Neuronal stem cell (in vitro differentiated cells): ENCODE measurements at regions not wholly inside any gene's neighbourhood (a gene's known extent, or its start where the extent isn't known, plus 50 kb on each side); places are given as distances from the start of the nearest gene placed in this dataset.
A peak's percentile ranks its signal among the peaks of the same experiment; 100 is the strongest.

Experiments
- DNase-seq: peaks from one replicate; pipeline ENCODE4 v3.0.0-alpha.2; 2013; ENCODE audit warnings: low spot score
- H2AFZ ChIP-seq: one replicate; pipeline ENCODE4 v1.6.1; 2013; ENCODE audit warnings: mild to moderate bottlenecking, low read length, inconsistent platforms
- H2AK5ac ChIP-seq: 2 replicates; pipeline ENCODE4 v1.6.1; 2013; ENCODE audit warnings: low read depth, mild to moderate bottlenecking, inconsistent platforms, low read length, moderate library complexity, mixed read lengths
- H2BK120ac ChIP-seq: 2 replicates; pipeline ENCODE4 v1.6.1; 2013; ENCODE audit warnings: low read depth, mild to moderate bottlenecking, inconsistent platforms, low read length, moderate library complexity, mixed read lengths
- H2BK12ac ChIP-seq: one replicate; pipeline ENCODE4 v1.6.1; 2013; ENCODE audit warnings: low read length, inconsistent platforms
- H2BK15ac ChIP-seq: 2 replicates; pipeline ENCODE4 v1.6.1; 2013; ENCODE audit warnings: mild to moderate bottlenecking, low read length, inconsistent platforms, mixed read lengths
- H2BK5ac ChIP-seq: one replicate; pipeline ENCODE4 v1.6.1; 2013; ENCODE audit warnings: inconsistent platforms, mild to moderate bottlenecking, low read length, moderate library complexity
- H3K14ac ChIP-seq: one replicate; pipeline ENCODE4 v1.6.1; 2013; ENCODE audit warnings: low read length, inconsistent platforms
- H3K18ac ChIP-seq: 2 replicates; pipeline ENCODE4 v1.6.1; 2013; ENCODE audit warnings: low read length, inconsistent platforms
- H3K23ac ChIP-seq: 2 replicates; pipeline ENCODE4 v1.6.1; 2013; ENCODE audit warnings: low read depth, mild to moderate bottlenecking, mixed read lengths, low read length, inconsistent platforms; ENCODE audit not compliant: poor library complexity
- H3K27ac ChIP-seq: replicated peaks from 3 replicates; pipeline ENCODE4 v1.5.1; 2013; ENCODE audit warnings: low read length, inconsistent platforms
- H3K27me3 ChIP-seq, 3 experiments: 2 replicates each; pipeline ENCODE4 v1.6.1; 2013; ENCODE audit warnings: low read length in 3 of 3, mild to moderate bottlenecking in 2 of 3, inconsistent platforms in 1 of 3, low read depth in 1 of 3, mixed read lengths in 1 of 3, moderate library complexity in 1 of 3; ENCODE audit not compliant: control insufficient read depth in 3 of 3, insufficient read depth in 3 of 3
- H3K36me3 ChIP-seq, 2 donors: replicated peaks in 1 of 2; 2 replicates each; pipeline ENCODE4 v1.6.1; 2013; ENCODE audit warnings: low read length in 2 of 2; ENCODE audit not compliant: control insufficient read depth in 2 of 2, insufficient read depth in 2 of 2
- H3K4ac ChIP-seq: 2 replicates; pipeline ENCODE4 v1.6.1; 2013; ENCODE audit warnings: inconsistent platforms, mild to moderate bottlenecking, low read length, moderate library complexity
- H3K4me1 ChIP-seq, 2 donors: 1 replicate in 1 of 2; 2 replicates in 1 of 2; pipeline ENCODE4 v1.6.1; 2013; ENCODE audit warnings: low read length in 2 of 2, low read depth in 1 of 2; ENCODE audit not compliant: control insufficient read depth in 2 of 2, insufficient read depth in 1 of 2
- H3K4me2 ChIP-seq: one replicate; pipeline ENCODE4 v1.6.1; 2013; ENCODE audit warnings: mild to moderate bottlenecking, low read length, inconsistent platforms; ENCODE audit not compliant: insufficient read depth, poor library complexity, severe bottlenecking
- H3K4me3 ChIP-seq, 2 donors: 2 replicates each; pipeline ENCODE4 v1.5.1; 2013; ENCODE audit warnings: low read length in 2 of 2, mild to moderate bottlenecking in 2 of 2, inconsistent platforms in 1 of 2, moderate library complexity in 1 of 2
- H3K79me1 ChIP-seq: one replicate; pipeline ENCODE4 v1.6.1; 2013; ENCODE audit warnings: low read depth, mild to moderate bottlenecking, inconsistent platforms, low read length, moderate library complexity
- H3K9ac ChIP-seq: one replicate; pipeline ENCODE4 v1.6.1; 2013; ENCODE audit warnings: mild to moderate bottlenecking, low read depth, low read length, inconsistent platforms; ENCODE audit not compliant: poor library complexity
- H3K9me3 ChIP-seq, 2 donors: replicated peaks in 1 of 2; 2 replicates each; pipeline versions ENCODE3 to v1.6.1; 2013; ENCODE audit warnings: low read length in 2 of 2, mild to moderate bottlenecking in 2 of 2, inconsistent platforms in 1 of 2, low read depth in 1 of 2, mixed read lengths in 1 of 2, moderate library complexity in 1 of 2; ENCODE audit not compliant: control insufficient read depth in 2 of 2, insufficient read depth in 1 of 2
- H4K8ac ChIP-seq: one replicate; pipeline ENCODE4 v1.6.1; 2013; ENCODE audit warnings: low read depth, mild to moderate bottlenecking, inconsistent platforms, low read length, moderate library complexity
- H4K91ac ChIP-seq: one replicate; pipeline ENCODE4 v1.6.1; 2013; ENCODE audit warnings: low read length, low read depth, mild to moderate bottlenecking, inconsistent platforms; ENCODE audit not compliant: poor library complexity
- WGBS, 2 donors: extraction: QIAGEN DNeasy Blood & Tissue Kit; methylation state at CpG; one replicate each; pipeline ENCODE4 v1.1.7; 2013; ENCODE audit warnings: missing lambda C conversion rate in 2 of 2, mixed read lengths in 1 of 2; ENCODE audit not compliant: insufficient read length in 2 of 2, insufficient replicate concordance in 1 of 2; ENCODE audit errors: extremely low coverage in 2 of 2; 5-methylcytosine and 5-hydroxymethylcytosine counted together

GRCh38 chr12:13538136-13538535 is 341.6 kb downstream of the EMP1 start:
- H2BK120ac ChIP-seq, result no peak overlapping the region
- H3K4me3 ChIP-seq, result no peak overlapping the region
- WGBS, 2 donors, result no CpG with 5 or more reads among the region's 3 CpGs
- H2BK12ac ChIP-seq, result no peak overlapping the region
- no peak overlapping the region for H3K27ac ChIP-seq
- no peaks in the 10 kb centered on the region for H3K36me3 ChIP-seq
- H2AFZ ChIP-seq, result no peak overlapping the region
- no peak overlapping the region for H3K4me2 ChIP-seq
- H3K23ac ChIP-seq, result no peak overlapping the region
- peak overlapping the region; percentile 30 for H2AK5ac ChIP-seq
- H3K14ac ChIP-seq, result no peak overlapping the region
- H4K8ac ChIP-seq, result no peak overlapping the region
- peaks cover 5 to 10% of the 10 kb centered on the region in 2 donors for H3K4me1 ChIP-seq
- H3K18ac ChIP-seq, result no peak overlapping the region
- H4K91ac ChIP-seq, result no peak overlapping the region
- no peak for DNase-seq
- no peak overlapping the region for H3K4ac ChIP-seq
- no peaks in the 10 kb centered on the region for H3K79me1 ChIP-seq
- H2BK15ac ChIP-seq, result no peak overlapping the region
- no peaks in the 10 kb centered on the region for H3K9me3 ChIP-seq
- H2BK5ac ChIP-seq, result no peak overlapping the region
- no peaks in the 10 kb centered on the region for H3K27me3 ChIP-seq
- no peak overlapping the region for H3K9ac ChIP-seq

DNA sequence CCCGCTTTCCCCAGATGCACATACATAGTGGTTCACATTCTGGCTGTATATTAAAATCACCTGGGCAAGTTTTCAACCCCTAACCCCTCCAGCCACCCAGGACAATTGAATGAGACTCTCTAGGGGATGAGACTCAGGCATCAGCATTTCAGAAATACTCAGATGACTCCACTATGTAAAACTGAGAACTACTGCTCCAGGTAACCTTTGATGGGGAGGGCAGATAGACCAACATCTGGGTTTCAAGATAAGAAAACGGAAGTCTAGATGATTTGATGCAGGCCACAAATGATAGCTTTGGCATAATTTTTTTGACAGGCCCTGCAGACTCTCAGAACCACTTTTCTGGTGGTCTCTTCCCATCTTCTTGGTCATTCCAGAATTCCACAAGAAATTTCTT is 341.1 kb downstream of the EMP1 start:
- H3K9me3 ChIP-seq, result no peaks in the 10 kb centered on the region
- no peak overlapping the region for H2AK5ac ChIP-seq
- H2BK12ac ChIP-seq, result no peak overlapping the region
- DNase-seq, result no peak
- WGBS, 2 donors, result no CpG with 5 or more reads among the region's 2 CpGs
- H3K4me1 ChIP-seq, result peaks cover 5 to 10% of the 10 kb centered on the region in 2 donors
- H2BK5ac ChIP-seq, result no peak overlapping the region
- H2BK15ac ChIP-seq, result no peak overlapping the region
- no peak overlapping the region for H3K4me3 ChIP-seq
- H2BK120ac ChIP-seq, result no peak overlapping the region
- no peak overlapping the region for H3K23ac ChIP-seq
- no peaks in the 10 kb centered on the region for H3K79me1 ChIP-seq
- no peak overlapping the region for H3K14ac ChIP-seq
- H4K8ac ChIP-seq, result no peak overlapping the region
- H3K27me3 ChIP-seq, result no peaks in the 10 kb centered on the region
- H3K18ac ChIP-seq, result no peak overlapping the region
- H3K27ac ChIP-seq, result no peak overlapping the region
- no peak overlapping the region for H2AFZ ChIP-seq
- no peak overlapping the region for H3K4ac ChIP-seq
- no peak overlapping the region for H3K4me2 ChIP-seq
- H4K91ac ChIP-seq, result no peak overlapping the region
- no peak overlapping the region for H3K9ac ChIP-seq
- no peaks in the 10 kb centered on the region for H3K36me3 ChIP-seq

DNA sequence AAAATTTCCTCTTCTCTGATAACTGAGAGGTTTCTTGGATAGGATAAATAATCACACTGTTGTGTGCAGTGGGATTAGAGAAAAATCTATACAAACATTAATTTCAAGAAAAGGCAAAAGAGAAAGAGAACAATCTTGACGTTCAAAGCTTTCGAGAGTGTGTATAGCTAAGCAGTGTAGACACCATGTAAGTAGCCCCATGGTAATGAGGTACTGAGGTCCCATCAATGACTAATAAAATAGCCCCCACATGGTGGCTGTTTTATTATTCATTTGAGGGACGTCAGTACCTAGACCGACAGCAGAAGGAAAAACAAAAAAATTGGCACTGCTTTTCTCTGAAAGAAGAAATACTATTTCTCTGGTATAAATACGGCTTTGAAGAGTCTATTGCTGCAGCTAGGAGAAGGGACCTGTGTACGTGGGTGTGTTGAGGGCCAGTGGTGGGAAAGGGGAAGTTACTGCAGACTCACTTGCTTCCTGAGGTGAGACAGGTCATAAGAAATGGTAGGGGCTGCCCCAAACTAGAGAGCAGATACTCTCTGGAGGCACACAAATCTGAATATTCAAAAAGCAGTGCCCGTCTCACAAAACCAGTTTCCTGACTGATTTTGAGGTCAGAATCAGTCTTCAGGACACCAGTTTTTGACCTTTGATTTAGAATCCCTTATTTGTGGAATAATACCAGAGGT is 339.8 kb downstream of the EMP1 start:
- Histone ChIP-seq H3K18ac (no peak overlapping the region), H3K27me3 (no peaks in the 10 kb centered on the region), H2BK5ac (no peak overlapping the region), H3K9me3 (no peaks in the 10 kb centered on the region), H2AFZ (no peak overlapping the region), H3K4me1 (peaks cover 5 to 8% of the 10 kb centered on the region in 2 donors), H4K8ac (no peak overlapping the region), H3K27ac (no peak overlapping the region), H3K9ac (no peak overlapping the region), H3K4me2 (no peak overlapping the region), H3K4me3 (no peak overlapping the region), H2BK12ac (no peak overlapping the region), H3K14ac (no peak overlapping the region), H3K36me3 (no peaks in the 10 kb centered on the region), H2BK120ac (no peak overlapping the region), H3K23ac (no peak overlapping the region), H2BK15ac (no peak overlapping the region), H3K79me1 (no peaks in the 10 kb centered on the region), H4K91ac (no peak overlapping the region), H3K4ac (no peak overlapping the region), H2AK5ac (no peak overlapping the region)
- DNase-seq, result no peak
- no CpG with 5 or more reads among the region's 7 CpGs for WGBS, 2 donors

- H4K91ac ChIP-seq, result no peak overlapping the region
- peaks cover 5 to 7% of the 10 kb centered on the region in 2 donors for H3K4me1 ChIP-seq
- H4K8ac ChIP-seq, result no peak overlapping the region
- H2BK15ac ChIP-seq, result no peak overlapping the region
- no peak overlapping the region for H3K27ac ChIP-seq
- H3K4ac ChIP-seq, result no peak overlapping the region
- DNase-seq, result peak; percentile 90
- no peak overlapping the region for H3K14ac ChIP-seq
- H3K4me2 ChIP-seq, result peak overlapping the region; percentile 37
- no peak overlapping the region for H2AK5ac ChIP-seq
- H3K79me1 ChIP-seq, result no peaks in the 10 kb centered on the region
- no peak overlapping the region for H2BK5ac ChIP-seq
- no CpG with 5 or more reads among the region's 8 CpGs for WGBS, 2 donors
- H3K27me3 ChIP-seq, result no peaks in the 10 kb centered on the region
- peak overlapping the region; percentile 80 for H3K18ac ChIP-seq
- H2AFZ ChIP-seq, result peak overlapping the region; percentile 95
- H3K36me3 ChIP-seq, result no peaks in the 10 kb centered on the region
- H3K4me3 ChIP-seq, result peak overlapping the region in 1 of 2 donors; percentile 19
- H3K9me3 ChIP-seq, result no peaks in the 10 kb centered on the region
- no peak overlapping the region for H2BK12ac ChIP-seq
- no peak overlapping the region for H2BK120ac ChIP-seq
- no peak overlapping the region for H3K23ac ChIP-seq
- no peak overlapping the region for H3K9ac ChIP-seq
Measured at GRCh38 chr12:13534645-13535398, 338.3 kb downstream of the EMP1 start.
